ENCODE measurements at regions not wholly inside any gene's neighbourhood (a gene's known extent, or its start where the extent isn't known, plus 50 kb on each side); places are given as distances from the start of the nearest gene placed in this dataset.
"Not testable (repeated sequence)": the region's sequence is repeated elsewhere in the genome, so short reads cannot be mapped to it uniquely, and the experiment has no call there.

GRCh38 chr9:41272879-41273548 lies 83.9 kb upstream of the ZNG1F start:
- not testable (repeated sequence) for DNase-seq

DNA sequence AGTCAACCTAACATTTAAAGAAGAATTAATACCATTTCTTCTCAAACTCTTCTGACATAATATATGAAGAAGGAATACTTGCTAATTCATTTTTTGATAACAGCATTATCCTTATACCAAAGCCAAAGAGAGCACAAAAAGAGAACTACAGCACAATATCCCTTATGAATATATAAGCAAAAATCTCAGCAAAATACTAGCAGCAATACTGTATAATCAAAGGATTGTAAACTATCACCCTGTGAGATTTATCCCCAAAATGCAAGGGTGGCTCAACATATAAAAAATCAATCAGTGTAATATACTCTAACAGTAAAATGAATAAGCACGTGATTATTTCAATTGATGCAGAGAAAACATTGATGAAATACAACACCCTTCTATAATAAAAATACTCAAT lies 81.9 kb upstream of the ZNG1F start:
- DNase-seq, result not testable (repeated sequence)

- not testable (repeated sequence) for DNase-seq
Observed at GRCh38 chr9:41269471-41269870, 80.4 kb upstream of the ZNG1F start.

DNA sequence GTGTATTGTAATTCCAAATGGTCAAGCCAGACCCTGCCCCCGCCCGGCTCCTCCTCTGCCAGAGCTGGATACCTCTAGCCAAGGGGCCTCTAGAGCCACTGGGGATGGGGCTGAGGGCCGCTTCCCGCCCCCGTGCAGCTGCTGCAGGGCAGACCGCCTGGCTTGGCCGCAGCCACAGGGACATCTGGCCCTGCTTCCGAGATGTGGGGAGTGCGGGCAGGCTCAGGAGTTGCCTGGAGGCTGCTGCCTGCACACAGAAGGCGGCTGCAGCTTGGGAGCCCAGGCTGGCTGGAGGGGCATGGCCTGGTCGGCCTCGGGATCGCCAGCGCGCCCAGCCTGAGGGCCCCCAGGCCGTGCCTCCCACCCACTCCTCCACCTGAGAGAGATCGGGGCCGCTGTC lies 79.9 kb upstream of the ZNG1F start:
- DNase-seq, result not testable (repeated sequence)

DNA sequence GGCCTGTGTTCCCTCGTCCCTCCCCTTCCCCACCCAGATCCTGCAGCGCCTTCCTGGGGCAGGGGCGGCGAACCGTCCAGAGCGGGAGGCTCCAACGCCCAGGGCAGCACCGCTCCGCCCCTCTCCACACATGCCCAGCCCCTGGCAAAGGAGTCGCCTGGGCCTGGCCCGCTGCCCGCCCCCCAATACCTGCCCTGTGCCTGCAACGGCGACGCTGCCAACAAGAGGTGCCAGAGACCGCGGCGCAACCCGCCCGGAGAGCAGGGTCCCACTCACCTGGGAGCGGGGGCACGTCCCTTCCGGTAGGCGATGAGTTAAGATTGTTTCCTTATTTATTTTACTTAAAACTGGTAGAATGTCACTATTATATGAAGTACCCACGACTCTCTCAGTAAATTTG lies 77.5 kb upstream of the ZNG1F start:
- DNase-seq, result not testable (repeated sequence)

DNA sequence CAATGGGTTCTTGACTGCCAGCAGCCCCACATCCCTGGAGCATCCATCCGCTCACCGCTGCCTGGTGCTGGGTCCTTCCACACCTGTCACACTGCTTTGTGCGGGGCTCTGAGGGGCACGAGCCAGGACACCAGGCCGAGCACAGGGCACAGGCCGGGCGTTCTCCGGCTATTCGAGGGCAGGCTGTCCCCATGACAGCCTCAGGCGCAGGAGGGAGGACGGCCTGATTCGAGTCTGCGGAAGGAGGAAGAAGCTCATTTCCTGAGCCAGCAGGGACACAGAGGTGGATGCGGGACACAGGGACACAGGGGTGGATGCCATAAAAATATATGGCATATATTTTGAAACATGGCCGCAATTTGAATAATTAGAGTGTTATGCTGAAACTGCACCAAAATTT lies 76.9 kb upstream of the ZNG1F start:
- DNase-seq, result not testable (repeated sequence)

GRCh38 chr9:41251973-41252372 lies 62.9 kb upstream of the ZNG1F start:
- not testable (repeated sequence) for DNase-seq

DNA sequence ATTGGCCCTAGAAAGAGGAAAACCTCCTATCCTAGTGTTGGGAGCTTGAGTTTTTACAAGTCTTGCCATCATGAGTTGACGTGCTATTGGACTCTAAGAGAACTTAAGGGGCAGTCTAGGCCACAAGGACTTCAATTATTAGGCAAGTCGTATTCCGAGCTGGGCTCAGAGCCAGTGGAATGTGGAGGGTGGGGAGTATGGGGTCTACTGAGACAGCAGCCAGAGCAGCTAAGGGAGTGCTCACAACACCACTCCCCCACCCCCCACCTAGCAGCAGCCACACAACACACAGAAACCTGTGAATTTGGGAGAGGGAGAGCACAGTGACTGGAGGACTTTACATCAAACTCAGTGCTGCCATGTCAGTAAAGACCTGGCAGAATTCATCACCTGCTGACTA lies 62.0 kb upstream of the ZNG1F start:
- not testable (repeated sequence) for DNase-seq

DNA sequence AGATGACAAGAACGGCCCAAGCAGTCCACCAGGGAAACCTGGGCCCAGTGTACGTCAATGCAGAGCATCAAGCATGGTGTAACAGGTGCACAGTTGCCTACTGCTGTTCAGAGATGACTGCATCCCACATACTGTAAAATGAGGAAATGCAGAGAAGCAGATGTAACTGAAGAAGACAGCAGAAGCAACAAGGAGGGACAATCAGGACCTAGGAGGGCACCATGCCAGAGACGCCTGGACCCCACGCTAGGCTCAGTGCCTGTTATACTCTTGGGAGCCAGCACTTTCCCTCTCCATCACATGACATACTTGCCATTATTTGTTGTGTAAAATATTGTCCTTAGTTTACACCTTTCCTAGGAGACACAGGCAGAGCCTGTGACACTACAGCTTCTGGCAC lies 57.6 kb upstream of the ZNG1F start:
- DNase-seq, result not testable (repeated sequence)
